DND-41 (cell line): ENCODE measurements at regions not wholly inside any gene's neighbourhood (a gene's known extent, or its start where the extent isn't known, plus 50 kb on each side); places are given as distances from the start of the nearest gene placed in this dataset.
A peak's percentile ranks its signal among the peaks of the same experiment; 100 is the strongest.

Source experiments
- ATAC-seq: fragments of 200-7000 bp; cut with Tn5 transposase; 3 replicates; pipeline ENCODE4 v1.9.1; 2021; ENCODE audit warnings: low read depth; ENCODE audit not compliant: insufficient read depth
- DNase-seq: peaks from one replicate; pipeline ENCODE4 v3.0.0-alpha.2; 2020
- H2AFZ ChIP-seq: 2 replicates; pipeline ENCODE4 v1.6.0; 2012; ENCODE audit warnings: low read depth, low read length
- H3K27ac ChIP-seq: 2 replicates; pipeline ENCODE4 v1.5.1; 2012; ENCODE audit warnings: low read length, inconsistent platforms
- H3K27me3 ChIP-seq: fragments of 200-600 bp; sonication (generic); 2 replicates; pipeline ENCODE4 v1.6.0; 2012; ENCODE audit warnings: low read length, mild to moderate bottlenecking, inconsistent platforms; ENCODE audit not compliant: insufficient read depth, poor library complexity
- H3K36me3 ChIP-seq: 2 replicates; pipeline ENCODE4 v1.5.1; 2012; ENCODE audit warnings: low read length, inconsistent platforms; ENCODE audit not compliant: insufficient read depth
- H3K4me1 ChIP-seq: 2 replicates; pipeline ENCODE4 v1.5.1; 2012; ENCODE audit warnings: mild to moderate bottlenecking, low read length; ENCODE audit not compliant: insufficient read depth
- H3K4me2 ChIP-seq: 2 replicates; pipeline ENCODE4 v1.6.0; 2012; ENCODE audit warnings: mild to moderate bottlenecking, moderate library complexity, low read length, inconsistent platforms; ENCODE audit not compliant: insufficient read depth
- H3K4me3 ChIP-seq, 2 experiments: fragments of 200-600 bp in 1 of 2; shearing (Covaris generic) in 1 of 2; 2 replicates each; pipeline ENCODE4 v1.5.1; 2012 to 2016; ENCODE audit warnings: inconsistent platforms in 2 of 2, low read length in 2 of 2, mild to moderate bottlenecking in 2 of 2, low read depth in 1 of 2, moderate library complexity in 1 of 2
- H3K79me2 ChIP-seq: 2 replicates; pipeline ENCODE4 v1.6.0; 2012; ENCODE audit warnings: low read length, inconsistent platforms; ENCODE audit not compliant: insufficient read depth
- H3K9ac ChIP-seq: 2 replicates; pipeline ENCODE4 v1.6.0; 2012; ENCODE audit warnings: low read depth, mild to moderate bottlenecking, inconsistent platforms, low read length, moderate library complexity
- H3K9me3 ChIP-seq: 2 replicates; pipeline ENCODE4 v1.5.1; 2012; ENCODE audit warnings: low read length, moderate library complexity, mild to moderate bottlenecking, inconsistent platforms; ENCODE audit not compliant: insufficient read depth, severe bottlenecking
- H4K20me1 ChIP-seq: 2 replicates; pipeline ENCODE4 v1.6.0; 2012; ENCODE audit warnings: low read length; ENCODE audit not compliant: insufficient read depth
- CTCF ChIP-seq: IDR thresholded peaks from 2 replicates; pipeline ENCODE4 v1.5.1; 2012; ENCODE audit warnings: borderline replicate concordance, low read length, moderate library complexity, mild to moderate bottlenecking; ENCODE audit not compliant: poor library complexity, severe bottlenecking; ENCODE audit errors: extremely low read depth
- EZH2 ChIP-seq: IDR thresholded peaks from 3 replicates; pipeline ENCODE4 v1.6.1; 2012; ENCODE audit warnings: borderline replicate concordance, low read depth, mild to moderate bottlenecking, moderate library complexity, low read length, inconsistent platforms; ENCODE audit not compliant: severe bottlenecking

DNA sequence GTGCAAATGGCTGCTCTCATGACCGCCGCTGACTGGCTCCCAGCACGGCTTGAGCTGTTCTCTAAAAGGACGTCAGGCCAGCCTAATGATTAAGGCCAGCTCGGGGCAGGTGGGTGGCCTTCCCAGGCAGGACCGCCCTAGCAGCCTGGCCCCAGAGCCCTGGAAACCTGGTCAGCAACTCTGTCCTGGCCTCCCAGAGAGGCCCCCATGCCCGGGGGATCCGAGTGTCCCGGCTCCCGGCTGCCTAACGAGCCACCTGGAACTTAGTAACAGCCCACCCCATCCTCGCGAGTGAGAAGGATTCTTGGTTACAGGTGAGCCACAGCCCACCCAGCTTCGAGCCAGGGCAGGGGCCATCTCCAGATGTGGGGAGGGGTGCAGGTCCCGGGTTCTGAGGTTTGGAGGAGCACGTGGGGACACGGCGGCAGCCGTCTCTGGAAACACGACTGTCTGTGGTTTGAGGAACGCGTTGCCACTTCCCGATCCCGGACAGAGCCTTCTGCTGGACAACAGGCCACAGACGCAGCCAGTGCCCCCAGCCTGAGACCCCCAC is 73.8 kb upstream of the FBRSL1 start:
- no peaks in the 10 kb centered on the region for H3K79me2 ChIP-seq
- H3K4me2 ChIP-seq: no peak overlapping the region
- no peak overlapping the region for H3K4me3 ChIP-seq
- TF ChIP-seq CTCF (no peak), EZH2 (no peak)
- H3K9me3 ChIP-seq: no peaks in the 10 kb centered on the region
- H3K27me3 ChIP-seq: no peaks in the 10 kb centered on the region
- H3K36me3 ChIP-seq: no peaks in the 10 kb centered on the region
- no peak overlapping the region for H2AFZ ChIP-seq
- no peak for ATAC-seq
- H4K20me1 ChIP-seq: no peaks in the 10 kb centered on the region; the same call in 1 of the 2 replicates
- DNase-seq: no peak
- no peak overlapping the region for H3K27ac ChIP-seq
- H3K9ac ChIP-seq: no peak overlapping the region
- H3K4me1 ChIP-seq: peaks cover 5% of the 10 kb centered on the region; the same call in 1 of the 2 replicates

- H3K4me1 ChIP-seq: peaks cover 5% of the 10 kb centered on the region; the same call in 1 of the 2 replicates
- no peaks in the 10 kb centered on the region for H3K79me2 ChIP-seq
- ATAC-seq (no peak), DNase-seq (no peak)
- no peak overlapping the region for H3K4me2 ChIP-seq
- H3K27me3 ChIP-seq: no peaks in the 10 kb centered on the region
- H2AFZ ChIP-seq: peak overlapping the region; percentile 58; the same call in 1 of the 2 replicates
- H3K4me3 ChIP-seq: no peak overlapping the region
- no peaks in the 10 kb centered on the region for H3K9me3 ChIP-seq
- H4K20me1 ChIP-seq: peaks cover 3% of the 10 kb centered on the region
- H3K36me3 ChIP-seq: no peaks in the 10 kb centered on the region
- no peak for TF ChIP-seq EZH2
- TF ChIP-seq CTCF: no peak
- H3K27ac ChIP-seq: no peak overlapping the region
- no peak overlapping the region for H3K9ac ChIP-seq
Observed at GRCh38 chr12:132415327-132416120, 74.4 kb upstream of the FBRSL1 start.

DNA sequence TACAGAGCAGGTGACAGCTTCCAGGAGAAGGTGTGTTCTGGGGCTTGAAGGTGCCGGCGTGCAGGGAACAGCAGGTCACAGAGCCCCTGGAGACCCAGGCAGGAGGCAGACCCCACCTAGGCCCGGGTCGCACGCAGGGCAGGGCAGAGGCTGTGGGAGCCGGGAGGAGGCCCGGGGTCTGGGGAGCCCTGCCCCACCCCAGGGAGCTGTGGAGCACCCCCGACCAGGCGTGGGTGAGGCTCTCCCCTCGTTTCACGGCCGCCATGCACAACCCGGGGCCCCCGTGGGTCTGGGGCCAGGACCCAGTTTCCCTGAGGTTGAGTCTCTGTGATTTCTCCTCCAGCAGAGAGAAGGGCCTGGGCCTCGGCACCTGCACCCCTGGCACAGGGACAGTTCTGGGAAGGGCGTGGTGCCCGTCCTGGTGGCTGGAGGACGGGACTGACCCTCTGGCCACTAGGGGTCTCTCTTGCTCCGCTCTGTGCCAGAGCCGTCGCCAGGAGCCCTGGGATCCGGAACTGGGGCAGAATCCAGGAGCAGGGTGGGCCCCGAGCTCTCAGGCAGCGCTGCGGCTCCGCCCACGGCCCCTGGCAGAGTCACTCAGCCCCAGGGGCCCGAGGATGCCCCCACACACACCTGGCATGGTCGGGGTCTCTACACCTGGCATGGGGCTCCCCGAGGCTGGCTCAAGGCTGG is 75.2 kb upstream of the FBRSL1 start:
- no peak overlapping the region for H3K4me2 ChIP-seq
- H3K9ac ChIP-seq: no peak overlapping the region
- no peaks in the 10 kb centered on the region for H3K9me3 ChIP-seq
- no peaks in the 10 kb centered on the region for H3K36me3 ChIP-seq
- no peaks in the 10 kb centered on the region for H3K27me3 ChIP-seq
- peaks cover 5% of the 10 kb centered on the region; the same call in 1 of the 2 replicates for H3K4me1 ChIP-seq
- DNase-seq (peak; percentile 77), ATAC-seq (peak; percentile 94)
- H2AFZ ChIP-seq: peak overlapping the region; percentile 58; the same call in 1 of the 2 replicates
- H3K4me3 ChIP-seq: no peak overlapping the region
- peaks cover 4% of the 10 kb centered on the region; the same call in 1 of the 2 replicates for H4K20me1 ChIP-seq
- H3K27ac ChIP-seq: no peak overlapping the region
- no peaks in the 10 kb centered on the region for H3K79me2 ChIP-seq
- TF ChIP-seq CTCF (peak; percentile 87), EZH2 (no peak)
